ENCODE measurements at regions not wholly inside any gene's neighbourhood (a gene's known extent, or its start where the extent isn't known, plus 50 kb on each side); places are given as distances from the start of the nearest gene placed in this dataset.
"Not testable (repeated sequence)": the region's sequence is repeated elsewhere in the genome, so short reads cannot be mapped to it uniquely, and the experiment has no call there.

- WGBS, 2 donors, result 85 to 87% methylated on average over 3 of the region's 3 CpGs
- DNase-seq (ENCODE audit: low spot score in 2 of 2), result no peak
- no peak for TF ChIP-seq CTCF (IDR thresholded peaks at IDR 0.05)
- intact Hi-C loops (cut with DNase I; ENCODE audit: low total_unique reads), result no loop called here
- H3K4me3 ChIP-seq (ENCODE audit: low read depth, poor library complexity, severe bottlenecking), result no peak overlapping the region
These were observed 524.1 kb downstream of the TMEM38B start for GRCh38 chr9:106218427-106218826.

- intact Hi-C loops (cut with DNase I; ENCODE audit: low total_unique reads), result no loop called here
- WGBS, 2 donors, result 73 to 79% methylated on average over 3 of the region's 3 CpGs
- H3K4me3 ChIP-seq (ENCODE audit: low read depth, poor library complexity, severe bottlenecking), result no peak overlapping the region
These were observed 524.5 kb downstream of the TMEM38B start for GRCh38 chr9:106218854-106219253.

GRCh38 chr9:106220415-106220814 lies 526.1 kb downstream of the TMEM38B start:
- no peak for DNase-seq (ENCODE audit: low spot score in 2 of 2)
- TF ChIP-seq CTCF (IDR thresholded peaks at IDR 0.05) (no peak), POLR2A (IDR thresholded peaks at IDR 0.05) (no peak)
- H3K4me3 ChIP-seq (ENCODE audit: low read depth, poor library complexity, severe bottlenecking), result no peak overlapping the region
- 84 to 93% methylated on average over 5 of the region's 5 CpGs for WGBS, 2 donors
- intact Hi-C loops (cut with DNase I; ENCODE audit: low total_unique reads), result no loop called here

More at GRCh38 chr9:106218854-106219253, 524.5 kb downstream of the TMEM38B start:
- no peak for DNase-seq (ENCODE audit: low spot score in 2 of 2)
- no peak for TF ChIP-seq POLR2A (IDR thresholded peaks at IDR 0.05)
- TF ChIP-seq CTCF (IDR thresholded peaks at IDR 0.05), result no peak

GRCh38 chr9:106228861-106229260 lies 534.5 kb downstream of the TMEM38B start:
- intact Hi-C loops (cut with DNase I; ENCODE audit: low total_unique reads), result no loop called here
- no peak overlapping the region for H3K4me3 ChIP-seq (ENCODE audit: low read depth, poor library complexity, severe bottlenecking)
- WGBS, 2 donors, result 24 to 49% methylated on average over 3 of the region's 3 CpGs
- TF ChIP-seq CTCF (IDR thresholded peaks at IDR 0.05) (no peak), POLR2A (IDR thresholded peaks at IDR 0.05) (no peak)
- DNase-seq (ENCODE audit: low spot score in 2 of 2), result no peak

GRCh38 chr9:106233116-106233515 lies 538.8 kb downstream of the TMEM38B start:
- no peak overlapping the region for H3K4me3 ChIP-seq (ENCODE audit: low read depth, poor library complexity, severe bottlenecking)
- no peak for TF ChIP-seq CTCF (IDR thresholded peaks at IDR 0.05)
- TF ChIP-seq POLR2A (IDR thresholded peaks at IDR 0.05), result no peak
- no peak for DNase-seq (ENCODE audit: low spot score in 2 of 2)
- intact Hi-C loops (cut with DNase I; ENCODE audit: low total_unique reads), result no loop called here

- 92 to 96% methylated on average over 10 of the region's 10 CpGs for WGBS, 2 donors
- DNase-seq (ENCODE audit: low spot score in 2 of 2); H3K4me3 ChIP-seq (ENCODE audit: low read depth, poor library complexity, severe bottlenecking); intact Hi-C loops (cut with DNase I; ENCODE audit: low total_unique reads): not testable (repeated sequence)
These were observed 566.6 kb downstream of the TMEM38B start for GRCh38 chr9:106260908-106261307.

All from lower leg skin (tissue), 4 donors.